GM12874 (cell line): ENCODE measurements at regions not wholly inside any gene's neighbourhood (a gene's known extent, or its start where the extent isn't known, plus 50 kb on each side); places are given as distances from the start of the nearest gene placed in this dataset.

Experiments
- TF ChIP-seq, protein P1 (sequence below): IDR thresholded peaks from 2 replicates; pipeline ENCODE4 v1.5.1; 2011; ENCODE audit warnings: low read depth, mild to moderate bottlenecking, control low read depth, low read length, moderate library complexity; ENCODE audit not compliant: insufficient read depth

DNA sequence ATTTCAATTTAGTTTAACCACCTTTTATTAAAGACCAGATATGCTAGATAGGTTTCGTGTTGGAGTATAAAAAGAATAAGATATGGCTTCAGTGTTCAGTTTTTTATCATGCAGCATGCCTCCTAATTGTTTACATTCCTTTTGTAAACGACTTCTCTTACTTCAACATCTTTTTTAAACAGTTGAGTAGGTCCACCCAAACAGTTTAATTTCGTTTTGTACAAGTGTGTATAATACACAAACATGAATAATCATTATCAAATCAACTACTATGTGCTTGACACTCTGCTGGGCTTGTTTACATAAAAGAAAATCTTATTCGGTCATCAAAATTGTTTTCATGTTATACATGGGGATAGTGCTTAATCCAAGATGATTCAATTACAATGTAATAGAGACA lies 906.3 kb upstream of the ADGRL4 start:
- TF ChIP-seq, protein P1, sequence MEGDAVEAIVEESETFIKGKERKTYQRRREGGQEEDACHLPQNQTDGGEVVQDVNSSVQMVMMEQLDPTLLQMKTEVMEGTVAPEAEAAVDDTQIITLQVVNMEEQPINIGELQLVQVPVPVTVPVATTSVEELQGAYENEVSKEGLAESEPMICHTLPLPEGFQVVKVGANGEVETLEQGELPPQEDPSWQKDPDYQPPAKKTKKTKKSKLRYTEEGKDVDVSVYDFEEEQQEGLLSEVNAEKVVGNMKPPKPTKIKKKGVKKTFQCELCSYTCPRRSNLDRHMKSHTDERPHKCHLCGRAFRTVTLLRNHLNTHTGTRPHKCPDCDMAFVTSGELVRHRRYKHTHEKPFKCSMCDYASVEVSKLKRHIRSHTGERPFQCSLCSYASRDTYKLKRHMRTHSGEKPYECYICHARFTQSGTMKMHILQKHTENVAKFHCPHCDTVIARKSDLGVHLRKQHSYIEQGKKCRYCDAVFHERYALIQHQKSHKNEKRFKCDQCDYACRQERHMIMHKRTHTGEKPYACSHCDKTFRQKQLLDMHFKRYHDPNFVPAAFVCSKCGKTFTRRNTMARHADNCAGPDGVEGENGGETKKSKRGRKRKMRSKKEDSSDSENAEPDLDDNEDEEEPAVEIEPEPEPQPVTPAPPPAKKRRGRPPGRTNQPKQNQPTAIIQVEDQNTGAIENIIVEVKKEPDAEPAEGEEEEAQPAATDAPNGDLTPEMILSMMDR, result no peak

DNA sequence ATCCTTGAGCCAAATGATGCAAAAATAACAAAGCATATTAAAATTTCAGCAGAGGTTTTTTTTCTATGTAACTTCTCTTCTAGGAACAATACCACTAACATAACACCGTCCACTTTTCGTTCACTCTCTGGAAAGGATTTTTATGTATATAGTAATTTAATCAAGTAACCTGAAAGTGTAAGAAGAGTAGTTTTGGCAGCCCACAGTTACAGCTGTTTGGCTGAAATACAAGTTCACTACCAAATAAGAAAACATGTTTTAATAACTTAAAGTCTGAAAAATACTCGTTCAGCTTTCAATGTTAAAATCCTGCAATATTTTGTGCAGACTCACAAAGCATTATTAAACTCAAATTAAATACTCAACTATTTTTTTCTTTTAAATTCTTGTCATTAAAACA lies 896.8 kb upstream of the ADGRL4 start:
- TF ChIP-seq, protein P1, result no peak

DNA sequence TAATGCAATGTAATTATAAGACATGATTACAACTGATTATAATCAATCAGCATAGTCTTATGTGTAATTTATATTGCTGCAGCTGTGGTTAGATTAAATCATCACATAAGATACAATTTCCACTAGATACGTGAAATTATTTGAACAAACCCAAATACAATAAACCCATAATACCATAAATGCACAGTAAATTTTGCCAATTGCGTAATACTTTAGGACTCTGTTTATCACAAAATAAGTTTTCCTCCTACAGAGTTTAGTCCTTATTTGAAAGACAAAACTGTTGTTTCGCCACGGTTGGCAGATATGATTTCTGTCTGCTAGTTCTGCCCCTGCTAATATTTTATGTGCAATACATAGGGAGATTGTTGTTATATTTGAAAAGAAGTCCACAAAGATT lies 895.9 kb upstream of the ADGRL4 start:
- TF ChIP-seq, protein P1, result no peak

DNA sequence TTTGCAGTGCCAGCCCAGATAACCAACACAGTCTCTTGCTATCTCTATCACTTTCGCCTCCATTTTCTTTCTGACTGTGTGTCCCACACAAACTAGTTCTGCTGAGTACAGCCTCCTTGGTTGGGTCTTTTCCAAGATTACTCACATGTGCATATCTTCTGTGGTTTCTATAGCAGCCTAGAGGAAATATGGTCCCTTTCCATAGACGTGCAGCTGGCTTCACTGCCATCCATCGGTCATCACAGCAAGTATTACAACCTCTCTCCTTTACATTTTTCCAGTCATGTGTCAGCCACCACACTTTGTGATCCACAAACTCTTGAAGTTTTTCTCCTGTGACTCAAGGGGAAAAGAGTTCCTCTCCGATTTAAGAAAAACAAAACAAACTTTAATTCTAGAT lies 893.4 kb upstream of the ADGRL4 start:
- TF ChIP-seq, protein P1, result no peak

DNA sequence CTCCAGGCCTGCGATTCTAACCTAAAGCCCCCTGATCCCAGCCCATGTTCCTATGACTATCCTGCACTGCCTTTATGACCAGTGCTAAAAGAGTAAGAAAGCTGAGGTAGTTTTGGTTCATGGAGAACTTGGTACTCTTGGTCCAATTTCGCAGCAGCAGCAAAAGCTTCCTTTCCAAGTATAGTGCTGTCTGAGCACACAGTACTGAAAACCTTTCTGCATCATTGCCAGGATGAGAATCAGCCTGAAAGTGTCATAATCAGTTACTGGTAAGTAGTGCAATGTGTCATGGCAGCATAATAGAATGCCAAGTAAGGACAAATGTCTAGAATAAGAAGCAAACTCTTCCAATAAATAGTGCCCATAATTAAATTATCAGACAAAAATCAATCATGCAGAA lies 889.6 kb upstream of the ADGRL4 start:
- TF ChIP-seq, protein P1, result no peak

DNA sequence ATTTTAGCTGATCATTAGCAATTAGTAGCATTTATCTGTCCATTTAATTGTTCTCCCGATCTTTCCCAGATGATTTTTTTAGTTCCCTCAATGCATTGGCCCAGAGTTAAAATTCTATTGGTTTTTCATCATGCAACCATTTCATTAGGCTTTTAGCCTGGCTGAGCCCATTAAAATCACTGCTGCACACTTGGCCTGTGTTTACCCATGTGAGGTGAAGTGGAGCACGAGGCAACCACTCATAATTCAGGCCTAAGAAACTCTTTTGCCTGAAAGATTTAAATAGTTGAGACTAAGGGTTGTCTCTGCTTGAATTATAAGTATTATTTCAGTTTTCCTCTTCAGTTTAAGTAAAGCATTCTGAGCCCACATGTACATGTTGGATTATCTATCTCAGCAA lies 889.0 kb upstream of the ADGRL4 start:
- TF ChIP-seq, protein P1, result no peak

DNA sequence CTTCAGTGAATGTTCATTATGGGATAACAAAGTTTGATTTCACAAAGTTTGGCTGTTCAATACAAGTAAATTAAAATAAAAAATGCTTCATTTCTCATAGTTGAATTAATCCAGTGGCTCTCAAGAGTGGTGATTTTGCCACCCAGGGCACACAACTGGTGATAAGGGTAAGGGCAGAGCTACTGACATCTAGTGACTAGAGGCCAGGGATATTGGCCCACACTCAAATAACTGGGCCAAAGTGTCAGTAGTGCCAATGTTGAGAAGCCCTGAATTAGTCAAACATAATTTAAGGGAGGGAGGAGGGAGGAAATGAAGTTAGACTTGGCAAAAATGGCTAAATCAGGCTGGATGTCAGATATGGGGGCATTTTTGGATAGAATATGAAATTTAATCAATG lies 880.5 kb upstream of the ADGRL4 start:
- TF ChIP-seq, protein P1, result no peak

DNA sequence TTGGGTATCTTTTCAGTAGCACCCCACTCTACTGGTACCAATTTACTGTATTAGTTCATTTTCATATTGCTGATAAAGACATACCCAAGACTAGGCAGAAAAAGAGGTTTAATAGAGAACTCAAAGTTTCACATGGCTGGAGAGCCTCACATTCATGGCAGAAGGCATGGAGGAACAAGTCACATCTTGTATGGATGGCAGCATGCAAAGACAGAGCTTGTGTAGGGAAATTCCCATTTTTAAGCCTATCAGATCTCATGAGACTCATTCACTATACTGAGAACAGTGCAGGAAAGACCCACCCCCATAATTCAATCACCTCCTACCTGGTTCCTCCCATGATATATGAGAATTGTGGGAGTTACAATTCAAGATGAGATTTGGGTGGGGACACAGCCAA lies 878.6 kb upstream of the ADGRL4 start:
- TF ChIP-seq, protein P1, result no peak
